Stimulated activated CD4-positive, alpha-beta T cell treated with anti-CD3 and anti-CD28 coated beads, Interleukin-12 subunit alpha, Interleukin-12 subunit beta, amount 100 ng/mL, for 24 hours (primary cell): ENCODE measurements at regions not wholly inside any gene's neighbourhood (a gene's known extent, or its start where the extent isn't known, plus 50 kb on each side); places are given as distances from the start of the nearest gene placed in this dataset.
A peak's percentile ranks its signal among the peaks of the same experiment; 100 is the strongest.

Source experiments
- DNase-seq, 2 experiments: peaks; one replicate each; pipeline ENCODE4 v3.0.0-alpha.2; 2020; ENCODE audit warnings: low read depth in 2 of 2

GRCh38 chr14:97395068-97395467 is 597.9 kb downstream of the VRK1 start:
- DNase-seq, result no peak

DNA sequence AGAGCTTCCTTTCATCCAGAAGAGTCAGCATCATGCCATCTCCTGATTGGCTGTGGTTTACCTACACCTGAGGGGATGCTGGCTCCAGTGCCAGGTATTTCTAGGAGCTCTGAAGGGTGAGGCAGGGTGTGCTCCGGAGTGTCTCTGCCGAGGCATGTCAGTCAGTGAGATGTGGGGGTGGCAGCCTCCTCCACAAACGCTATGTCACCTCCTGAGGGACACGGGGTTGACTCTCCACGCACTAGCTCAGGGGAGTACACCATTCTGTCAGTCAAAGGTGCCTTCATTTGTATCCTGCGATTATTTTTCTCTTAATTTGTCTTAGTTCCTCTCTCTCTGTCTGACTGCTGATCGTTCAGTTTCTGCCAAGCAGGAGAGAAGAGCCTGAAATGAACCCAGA is 604.5 kb downstream of the VRK1 start:
- DNase-seq, result no peak

GRCh38 chr14:97402279-97402678 is 605.1 kb downstream of the VRK1 start:
- no peak for DNase-seq

DNA sequence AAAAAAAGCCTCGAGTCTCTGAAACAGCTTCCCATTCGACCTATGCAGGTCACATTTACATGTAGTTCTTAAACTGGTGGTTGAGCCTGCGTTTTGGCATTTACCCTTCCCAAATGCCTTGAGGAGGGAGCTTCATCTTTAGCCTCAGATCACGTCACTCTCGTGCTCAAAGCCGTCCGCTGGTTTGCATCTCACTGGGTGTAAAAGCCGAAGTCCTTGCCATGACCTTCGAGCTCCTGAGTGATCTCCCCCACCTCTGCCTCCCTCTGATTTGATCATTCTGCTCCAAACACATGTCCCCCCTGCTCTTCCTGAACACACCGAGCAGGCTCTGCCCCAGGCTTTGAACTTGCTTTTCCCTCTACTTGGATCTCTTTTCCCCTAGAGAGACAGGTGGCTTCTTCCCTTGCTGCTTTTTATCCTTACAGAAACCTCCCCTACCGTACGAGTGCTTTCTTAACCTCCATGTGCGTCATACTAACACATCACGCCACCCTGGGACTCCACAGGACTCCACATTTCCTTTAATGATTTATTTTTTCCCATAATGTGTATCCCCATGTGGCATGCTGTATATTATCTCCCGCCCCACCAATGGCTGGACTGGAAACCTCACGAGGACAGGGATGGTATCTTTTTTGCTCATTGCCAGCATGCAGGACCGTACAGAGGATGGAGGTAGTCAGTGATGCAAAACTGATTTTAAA is 610.7 kb downstream of the VRK1 start:
- no peak for DNase-seq

DNA sequence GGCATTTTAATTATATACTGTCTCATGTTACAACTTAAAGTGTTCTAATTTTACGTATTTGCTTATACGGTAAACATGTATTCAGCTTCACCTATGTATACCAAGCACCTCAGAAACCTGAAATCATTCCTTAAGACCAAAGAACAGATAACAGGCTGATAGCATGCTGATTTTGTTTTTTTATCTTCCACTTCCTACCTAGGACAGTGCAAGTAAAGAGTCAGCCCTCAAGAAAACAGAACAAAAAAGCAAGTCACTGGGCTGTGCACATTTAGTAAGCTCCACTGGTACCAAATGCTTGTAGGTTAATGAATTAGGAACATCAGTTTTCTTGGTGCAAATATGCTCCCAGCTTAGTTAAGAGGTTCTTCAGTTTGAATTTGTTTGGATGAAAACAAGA is 611.3 kb downstream of the VRK1 start:
- DNase-seq, result no peak

DNA sequence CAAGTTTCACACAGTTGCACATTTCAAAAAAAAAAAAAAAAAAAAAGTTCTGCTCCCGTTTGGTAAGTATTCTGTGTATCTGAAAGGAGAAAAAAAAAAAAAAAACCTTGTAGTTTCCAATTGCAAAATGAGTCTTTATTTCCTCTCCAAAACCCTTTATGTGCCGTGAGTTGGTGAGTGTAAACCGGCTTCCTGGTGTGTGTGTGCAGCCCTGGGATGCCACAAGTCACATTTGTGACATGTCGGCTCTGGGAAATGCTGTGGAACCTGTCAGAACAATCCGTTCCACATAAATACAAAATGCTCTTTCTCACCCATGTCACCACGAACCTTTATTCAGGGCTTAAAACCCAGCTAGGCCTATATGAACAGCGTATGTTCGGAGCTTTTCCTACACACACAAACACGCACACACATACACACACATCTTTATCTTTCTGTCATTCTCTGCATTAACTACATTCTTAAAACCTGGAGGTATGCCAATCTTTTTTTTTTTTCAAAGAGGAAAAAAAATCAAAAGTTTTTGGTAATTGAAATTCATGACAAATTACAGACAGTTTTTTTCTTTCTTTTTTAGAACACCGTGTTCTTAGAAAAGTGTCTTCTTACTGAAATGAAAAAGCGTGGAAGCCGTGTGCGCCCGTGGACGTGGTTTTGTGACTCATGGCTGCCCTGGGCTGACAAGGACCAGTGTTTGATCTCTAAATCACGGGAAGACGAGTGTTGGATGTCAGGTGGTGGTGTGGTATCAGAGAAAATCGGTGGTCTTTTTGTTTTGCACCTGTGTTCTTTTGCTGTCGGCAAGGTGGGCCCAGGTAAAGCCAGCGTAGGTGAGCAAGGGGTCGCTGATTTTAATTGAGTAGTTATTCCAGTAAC is 612.0 kb downstream of the VRK1 start:
- peak; percentile 17 to 35 for DNase-seq

DNA sequence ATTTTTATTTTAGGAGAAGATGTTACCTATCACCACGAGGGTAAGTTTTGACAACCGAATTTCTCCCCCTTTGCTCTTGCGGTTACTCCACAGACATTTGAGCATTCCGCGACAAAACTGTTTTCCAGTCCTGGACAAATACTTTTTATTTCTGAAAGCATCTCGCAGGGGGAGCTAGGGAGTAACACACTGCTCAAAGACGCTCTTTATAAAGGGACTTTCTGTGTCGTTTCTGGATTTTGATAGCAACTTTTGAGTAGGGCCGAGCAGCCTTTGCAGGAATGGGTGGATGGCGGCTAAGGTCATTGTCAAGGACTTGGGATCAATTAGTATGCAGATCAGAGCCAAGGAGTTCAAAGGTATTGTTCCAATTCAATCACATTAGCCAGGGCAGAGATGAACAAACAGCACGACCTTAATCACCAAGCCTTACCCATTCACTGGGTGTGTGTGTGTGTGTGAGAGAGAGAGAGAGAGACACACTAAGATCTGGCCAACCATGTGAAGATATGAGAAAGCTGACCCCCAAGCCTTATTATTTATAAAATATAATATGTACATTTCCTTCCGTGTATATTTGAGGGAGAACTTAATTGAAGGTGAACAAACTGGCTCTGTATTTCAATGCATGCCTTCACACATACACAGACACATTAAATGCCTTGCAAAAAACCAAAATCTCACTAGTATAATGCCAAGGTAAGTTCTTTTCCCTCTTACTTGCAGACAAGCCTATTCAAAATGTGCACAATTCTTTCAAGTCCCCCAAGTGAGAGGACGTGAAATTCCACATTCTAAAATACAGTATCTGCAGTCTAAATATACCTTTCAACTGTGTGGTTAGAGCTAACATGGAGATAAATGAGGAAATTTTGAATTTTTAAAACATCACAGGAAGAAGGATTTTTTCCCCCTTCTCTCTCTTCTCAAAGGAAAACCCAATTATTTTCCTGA is 613.8 kb downstream of the VRK1 start:
- no peak for DNase-seq

DNA sequence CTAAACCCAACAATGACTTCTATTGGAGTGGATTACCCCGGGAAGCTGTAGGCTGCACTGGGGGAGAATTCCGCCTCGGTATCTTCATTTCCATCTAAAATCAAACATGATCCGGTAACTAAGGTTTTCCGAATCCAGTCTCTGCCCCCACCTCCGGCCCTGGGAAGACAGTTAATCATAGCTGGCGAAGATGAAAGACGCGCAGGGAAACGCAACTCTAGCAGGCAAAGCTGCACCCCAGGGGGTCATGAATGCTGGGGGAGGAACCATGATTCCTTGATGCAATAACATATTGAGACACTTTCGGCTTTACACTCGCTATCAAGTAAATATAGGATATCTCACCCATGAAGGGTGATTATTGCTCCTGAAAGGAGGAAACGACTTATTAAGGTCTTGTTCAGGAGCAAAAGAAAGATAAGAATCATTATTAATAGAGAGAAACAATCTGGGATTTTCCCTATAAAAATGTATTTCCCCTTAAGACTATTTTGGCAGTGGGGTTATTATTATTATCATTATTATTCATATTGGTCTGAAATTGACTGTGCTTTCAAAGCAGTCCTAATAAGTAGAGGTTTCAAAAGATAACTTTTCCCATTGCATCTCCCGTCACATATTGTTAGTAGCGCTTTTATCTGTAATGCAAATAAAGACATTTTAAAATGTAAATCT is 614.9 kb downstream of the VRK1 start:
- no peak for DNase-seq

GRCh38 chr14:97413022-97413539 is 615.9 kb downstream of the VRK1 start:
- DNase-seq, result no peak

DNA sequence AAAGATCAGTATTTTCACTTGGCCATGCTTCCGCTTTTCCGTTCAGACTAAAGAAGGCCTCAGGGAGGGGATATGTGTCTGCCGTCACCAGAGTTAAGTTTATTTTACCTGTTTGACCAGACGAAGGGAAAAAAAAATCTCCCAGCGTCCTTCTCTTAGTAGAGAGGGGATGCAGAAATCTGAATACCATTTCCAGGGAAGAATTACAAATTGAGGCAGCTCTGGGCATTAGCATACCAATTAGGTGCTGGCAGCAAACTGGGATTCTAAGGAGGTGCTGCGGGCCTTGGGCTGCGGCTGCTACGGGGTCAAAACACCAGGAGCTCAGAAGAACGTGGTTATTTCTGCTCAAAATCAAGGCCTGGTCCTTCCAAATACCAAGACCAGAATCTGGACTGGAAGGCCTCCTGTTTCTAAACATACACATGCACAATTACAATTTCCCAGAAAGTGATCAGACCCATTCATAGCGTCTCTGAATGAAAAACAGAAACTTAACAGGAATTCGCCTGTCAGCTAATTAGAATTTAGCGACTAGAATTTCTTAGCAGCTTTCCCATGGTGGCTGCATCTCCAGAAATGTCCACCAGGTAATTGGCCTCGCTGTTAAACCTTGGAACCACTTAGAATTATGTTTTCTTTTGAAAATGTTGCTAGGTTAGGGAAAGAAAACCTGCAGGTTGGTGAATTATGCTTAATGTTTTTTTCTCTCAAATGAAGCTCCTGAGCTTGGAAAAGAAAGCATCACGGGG is 617.0 kb downstream of the VRK1 start:
- no peak for DNase-seq

GRCh38 chr14:97414718-97415098 is 617.5 kb downstream of the VRK1 start:
- no peak for DNase-seq

DNA sequence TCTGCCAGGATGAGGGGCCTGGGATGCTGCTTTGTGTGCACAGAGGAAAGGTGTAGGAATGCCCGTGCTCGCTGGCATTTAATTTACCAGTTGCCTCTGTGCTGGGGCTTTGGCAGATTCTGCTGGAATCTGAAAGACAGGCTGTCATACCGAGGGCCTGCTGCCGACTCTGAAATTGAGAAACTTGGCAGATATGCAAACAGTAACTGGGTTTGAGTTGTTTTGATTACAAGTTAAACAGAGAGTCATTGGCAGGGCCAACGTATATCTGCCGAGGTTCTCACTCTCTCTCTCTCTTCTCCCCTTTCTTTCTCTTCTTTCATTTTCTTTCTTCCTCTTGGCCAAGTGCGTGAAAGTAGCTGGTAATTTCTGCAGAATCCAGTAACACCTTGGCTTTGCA is 618.7 kb downstream of the VRK1 start:
- DNase-seq, result no peak

- no peak for DNase-seq
These were observed 619.4 kb downstream of the VRK1 start for GRCh38 chr14:97416550-97416949.

DNA sequence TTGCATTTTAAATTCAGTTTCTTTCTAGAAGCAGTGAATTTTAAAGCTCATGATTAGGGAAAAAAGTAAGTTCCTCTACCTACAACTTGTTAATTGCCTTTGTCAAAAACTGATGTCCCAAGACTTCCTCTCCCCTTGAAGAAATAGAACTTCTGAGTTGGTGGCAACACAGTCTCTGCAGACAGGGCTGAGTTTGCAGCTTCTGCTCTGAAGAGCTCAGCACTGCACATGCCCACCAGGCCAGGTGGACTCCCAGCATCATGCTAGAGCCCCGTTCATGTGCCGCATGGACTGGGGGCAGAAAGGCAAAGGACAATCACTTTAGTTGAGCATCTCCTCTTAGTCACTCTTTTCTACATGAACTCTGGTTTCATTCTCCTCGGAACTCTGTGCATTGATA is 620.1 kb downstream of the VRK1 start:
- no peak for DNase-seq

DNA sequence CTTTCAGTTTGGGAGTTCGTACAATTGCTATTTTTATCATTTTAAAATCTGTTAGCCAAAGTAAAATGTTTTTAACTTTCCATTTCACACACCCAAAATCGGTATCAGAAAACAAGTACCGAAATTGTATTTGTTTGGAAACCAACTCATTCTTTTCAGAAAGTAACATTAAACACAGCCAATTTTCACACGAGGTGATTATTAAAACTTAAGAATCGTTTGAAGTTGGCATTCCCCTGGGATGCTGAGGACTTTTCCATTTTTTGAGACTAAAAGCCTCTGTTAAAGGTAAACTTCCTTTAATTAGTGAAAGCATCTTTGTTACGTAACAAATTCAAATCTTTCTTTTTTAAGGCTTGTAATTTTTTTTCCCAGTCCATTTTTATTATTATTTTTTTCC is 623.0 kb downstream of the VRK1 start:
- DNase-seq, result no peak

GRCh38 chr14:97426776-97427175 is 629.6 kb downstream of the VRK1 start:
- DNase-seq, result no peak

- no peak for DNase-seq
These were observed 631.7 kb downstream of the VRK1 start for GRCh38 chr14:97428808-97429440.

GRCh38 chr14:97432586-97432985 is 635.4 kb downstream of the VRK1 start:
- DNase-seq, result no peak

DNA sequence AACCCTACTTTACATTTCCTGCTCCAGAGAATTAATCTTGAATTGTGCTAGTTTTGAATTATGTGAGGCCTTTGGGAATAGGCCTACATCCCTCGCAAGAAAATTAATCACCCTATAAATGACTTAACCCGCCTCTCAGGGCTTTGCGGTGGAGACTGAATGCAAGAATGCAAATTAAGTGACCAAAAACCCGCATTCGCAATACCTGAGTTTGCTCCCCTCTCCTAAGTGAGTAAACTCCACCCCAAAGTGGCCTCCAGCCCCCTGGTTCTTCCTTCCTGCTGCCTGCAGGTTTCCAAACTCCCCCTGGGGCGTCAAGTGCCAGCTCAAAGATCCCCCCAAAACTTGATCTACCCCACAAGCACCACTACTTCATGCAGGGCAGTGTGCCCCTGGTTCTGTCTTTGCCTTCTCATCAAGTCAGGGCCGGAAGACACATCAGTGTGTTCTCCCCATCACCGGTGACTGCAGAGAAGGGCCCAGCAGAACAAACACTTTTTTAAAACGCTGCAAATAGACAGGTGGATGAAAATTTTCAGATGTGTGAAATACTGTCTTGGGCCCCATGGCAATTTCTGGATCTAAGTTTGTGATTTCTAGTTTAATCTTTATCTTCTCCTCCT is 644.7 kb downstream of the VRK1 start:
- DNase-seq, result no peak

DNA sequence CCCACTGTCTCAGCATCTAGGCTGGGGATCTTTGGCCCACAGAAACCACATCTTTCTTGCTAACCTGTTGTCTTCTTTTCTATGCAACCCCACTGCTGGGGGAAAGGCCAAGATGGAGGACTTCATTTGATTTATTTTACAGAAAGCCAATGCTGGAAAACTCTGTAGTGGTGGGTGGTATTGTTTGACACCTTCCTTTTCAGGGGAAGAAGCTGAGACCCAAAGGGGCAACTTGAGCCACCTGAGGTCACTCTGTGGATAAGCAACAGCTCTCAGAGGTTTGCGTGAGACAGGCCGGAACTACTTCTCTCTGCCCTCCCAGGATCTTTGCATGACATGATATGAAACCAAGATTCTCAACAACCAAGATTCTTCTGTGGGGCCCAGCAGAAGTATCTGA is 645.2 kb downstream of the VRK1 start:
- DNase-seq, result no peak
